T1000 (cell line): ENCODE measurements at regions not wholly inside any gene's neighbourhood (a gene's known extent, or its start where the extent isn't known, plus 50 kb on each side); places are given as distances from the start of the nearest gene placed in this dataset.
"Not testable (repeated sequence)": the region's sequence is repeated elsewhere in the genome, so short reads cannot be mapped to it uniquely, and the experiment has no call there.

ENCODE experiments used
- DNase-seq: peaks from one replicate; lab custom pipeline; 2025; ENCODE audit warnings: mixed read lengths; lab: John Stamatoyannopoulos, UW

DNA sequence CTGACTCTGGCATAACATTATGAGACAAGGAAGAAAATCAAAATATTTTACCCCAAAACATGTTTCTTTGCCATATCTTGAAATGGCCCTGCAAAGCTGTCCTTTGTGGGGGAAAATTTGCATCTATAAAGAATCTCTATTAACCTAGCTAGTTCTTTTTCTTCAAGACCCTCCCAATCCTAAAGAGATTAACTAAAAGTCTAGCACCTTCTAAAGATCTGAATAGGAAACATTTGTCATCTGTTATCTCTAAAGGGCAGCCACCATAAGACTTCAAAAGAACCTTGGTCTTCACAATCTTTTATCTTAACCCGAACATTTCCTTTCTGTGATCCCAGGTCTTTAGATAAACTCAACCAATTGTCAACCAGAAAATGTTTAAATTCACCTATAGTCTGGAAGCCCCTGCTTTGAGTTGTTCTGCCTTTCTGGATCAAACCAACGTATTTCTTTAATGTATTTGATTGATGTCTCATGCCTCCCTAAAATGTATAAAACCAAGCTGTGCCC is 196.9 kb upstream of the ARL4C start:
- DNase-seq = not testable (repeated sequence)

DNA sequence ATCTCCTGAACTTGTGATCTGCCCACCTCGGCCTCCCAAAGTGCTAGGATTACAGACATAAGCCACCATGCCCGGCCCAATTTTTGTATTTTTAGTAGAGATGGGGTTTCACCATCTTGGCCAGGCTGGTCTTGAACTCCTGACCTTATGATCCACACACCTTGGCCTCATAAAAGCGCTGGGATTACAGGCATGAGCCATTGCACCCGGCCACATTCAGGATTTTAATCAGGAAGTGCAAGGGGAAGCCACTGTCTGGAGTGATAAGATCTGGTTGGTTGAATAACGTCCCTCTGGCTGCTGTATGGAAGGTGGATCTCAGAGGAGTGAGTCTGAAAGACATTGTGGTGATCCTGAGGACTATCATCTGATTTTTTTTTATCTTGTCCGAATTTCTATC is 196.3 kb upstream of the ARL4C start:
- not testable (repeated sequence) for DNase-seq

DNA sequence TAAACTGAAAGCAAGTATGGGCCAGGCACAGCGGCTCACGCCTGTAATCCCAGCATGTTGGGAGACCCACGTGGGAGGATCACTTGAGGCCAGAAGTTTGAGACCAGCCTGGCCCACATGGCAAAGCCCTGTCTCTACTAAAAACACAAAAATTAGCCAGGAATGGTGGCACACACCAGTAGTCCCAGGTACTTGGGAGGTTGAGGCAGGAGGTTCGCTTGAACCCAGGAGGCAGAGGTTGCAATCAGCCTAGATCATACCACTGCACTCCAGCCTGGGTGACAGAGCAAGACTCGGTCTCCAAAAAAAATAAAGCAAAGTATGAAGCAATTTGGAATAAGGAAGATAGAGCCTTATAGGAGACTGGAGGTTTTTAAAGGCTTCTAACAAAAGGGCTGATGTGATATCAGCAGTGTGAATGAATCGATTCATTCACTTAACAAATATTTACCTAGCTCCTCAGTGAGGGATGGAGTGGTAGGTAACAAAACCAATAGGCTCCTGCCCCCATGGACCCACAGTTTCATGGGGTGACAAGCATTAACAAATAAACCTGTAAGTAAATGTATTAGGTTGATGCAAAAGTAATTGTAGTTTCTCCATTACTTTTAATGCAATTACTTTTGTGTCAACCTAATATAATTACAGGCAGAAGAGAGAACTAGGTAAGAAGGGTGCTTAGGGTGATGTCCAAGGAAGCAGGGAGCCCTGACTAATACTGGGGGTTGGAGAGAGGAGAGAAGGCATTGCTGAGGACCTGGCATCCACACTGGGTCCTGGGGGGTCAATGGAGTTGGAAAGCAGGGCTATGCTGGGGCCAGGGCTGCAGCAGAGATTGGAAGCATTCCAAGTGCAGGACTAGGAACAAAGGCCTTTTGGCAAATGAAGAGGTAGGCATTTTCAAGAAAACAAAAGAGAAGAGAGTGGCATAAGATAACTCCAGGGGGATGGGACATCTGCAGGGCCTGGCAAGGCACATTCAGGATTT is 195.4 kb upstream of the ARL4C start:
- no peak for DNase-seq

DNA sequence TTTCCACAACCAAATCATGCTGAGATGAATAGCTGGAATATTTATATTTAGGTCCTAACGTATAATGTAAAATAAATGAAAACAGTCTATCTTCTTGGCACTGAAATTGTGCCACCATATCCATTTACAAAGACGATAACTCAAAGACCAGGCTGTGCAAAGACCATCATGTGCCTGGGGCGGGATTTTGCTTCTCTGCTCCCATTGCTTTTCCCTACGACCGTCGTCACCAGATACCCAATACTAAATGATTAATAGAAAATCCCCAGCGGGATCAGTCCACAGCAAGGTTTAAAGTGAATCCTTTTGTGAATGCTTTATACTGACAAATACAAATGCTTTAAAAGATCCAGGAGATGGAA is 194.3 kb upstream of the ARL4C start:
- no peak for DNase-seq

DNA sequence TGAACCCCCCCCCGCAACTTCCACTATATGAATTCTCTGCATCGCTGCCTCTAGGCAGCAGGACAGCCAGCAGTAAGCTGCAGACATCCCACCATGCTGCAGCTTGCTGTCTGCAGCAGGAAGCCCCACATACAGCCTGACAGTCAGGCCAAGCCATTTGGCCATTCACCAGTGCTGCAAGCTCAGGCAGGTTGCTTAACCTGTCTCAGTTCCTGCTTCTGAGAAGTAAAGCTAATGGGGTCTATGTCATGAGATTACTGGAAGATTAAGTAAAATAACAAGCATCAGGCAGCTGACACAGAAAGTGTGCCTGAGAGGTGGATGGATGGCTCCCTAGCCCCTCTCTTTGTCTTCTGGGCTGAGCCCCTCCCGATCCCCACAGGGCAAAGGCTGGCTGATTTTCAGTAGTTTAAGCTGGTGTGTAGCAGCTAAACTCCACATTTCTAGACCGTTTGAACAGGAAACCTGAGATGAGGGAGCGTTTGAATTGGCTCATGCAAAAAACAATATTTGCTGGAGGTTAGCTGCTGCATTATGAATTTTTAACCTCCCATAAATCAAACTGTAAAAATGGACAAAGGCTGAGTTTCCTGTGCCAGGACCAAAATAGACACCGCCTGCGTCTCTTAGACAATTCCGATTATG is 193.8 kb upstream of the ARL4C start:
- DNase-seq = no peak

DNA sequence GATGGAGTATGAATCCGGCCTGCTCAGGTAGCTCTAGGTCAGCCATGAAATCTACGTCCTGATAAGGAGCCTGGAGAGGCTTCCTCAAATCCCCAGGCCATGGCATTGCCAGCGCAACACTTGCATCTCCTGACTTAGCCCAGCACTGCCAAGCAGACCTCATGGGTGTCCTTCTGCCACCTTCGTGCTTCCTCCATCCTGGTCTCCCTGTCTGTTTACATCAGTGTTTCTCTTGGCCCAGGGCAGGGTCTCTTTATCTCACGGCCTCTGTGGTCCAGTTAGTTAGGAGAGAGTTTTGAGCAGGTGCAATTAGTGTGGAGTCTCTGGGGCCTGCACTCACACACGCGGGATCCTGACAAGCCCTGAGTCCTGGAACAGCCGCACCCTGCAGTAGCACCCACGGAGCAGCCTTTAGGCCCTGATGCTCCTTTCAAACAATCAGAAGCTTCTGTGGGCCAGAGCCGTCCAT is 193.1 kb upstream of the ARL4C start:
- DNase-seq = no peak

DNA sequence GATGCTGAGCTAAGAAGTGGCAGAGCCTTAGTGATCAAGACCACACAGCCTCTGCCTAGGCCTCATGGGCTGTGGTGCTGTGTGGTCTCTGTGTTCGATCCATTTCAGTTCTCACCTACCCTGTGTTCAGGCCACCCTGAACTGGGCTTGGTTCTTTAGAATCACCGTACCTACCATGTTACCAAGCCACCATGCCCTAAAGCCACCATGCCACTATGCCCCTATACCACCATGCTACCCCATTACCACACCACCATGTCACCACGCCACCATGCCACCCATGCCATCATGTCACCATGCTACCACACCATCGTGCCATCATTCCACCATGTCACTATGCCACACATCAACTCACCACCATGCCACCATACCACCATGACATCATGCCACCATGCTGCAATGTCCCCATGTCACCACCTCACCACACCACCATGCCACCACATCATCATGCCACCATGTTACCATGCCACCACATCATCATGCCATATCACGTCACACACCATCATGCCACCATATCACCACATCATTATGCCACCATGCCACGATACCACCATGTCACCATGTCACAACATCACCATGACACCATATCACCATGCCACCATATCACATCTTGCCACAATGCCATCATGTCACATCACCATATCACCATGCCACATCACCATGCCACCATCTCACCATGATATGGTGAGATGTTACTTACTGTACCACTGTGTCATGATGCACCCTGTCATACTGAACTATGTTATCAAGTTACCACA is 191.0 kb upstream of the ARL4C start:
- DNase-seq = no peak

DNA sequence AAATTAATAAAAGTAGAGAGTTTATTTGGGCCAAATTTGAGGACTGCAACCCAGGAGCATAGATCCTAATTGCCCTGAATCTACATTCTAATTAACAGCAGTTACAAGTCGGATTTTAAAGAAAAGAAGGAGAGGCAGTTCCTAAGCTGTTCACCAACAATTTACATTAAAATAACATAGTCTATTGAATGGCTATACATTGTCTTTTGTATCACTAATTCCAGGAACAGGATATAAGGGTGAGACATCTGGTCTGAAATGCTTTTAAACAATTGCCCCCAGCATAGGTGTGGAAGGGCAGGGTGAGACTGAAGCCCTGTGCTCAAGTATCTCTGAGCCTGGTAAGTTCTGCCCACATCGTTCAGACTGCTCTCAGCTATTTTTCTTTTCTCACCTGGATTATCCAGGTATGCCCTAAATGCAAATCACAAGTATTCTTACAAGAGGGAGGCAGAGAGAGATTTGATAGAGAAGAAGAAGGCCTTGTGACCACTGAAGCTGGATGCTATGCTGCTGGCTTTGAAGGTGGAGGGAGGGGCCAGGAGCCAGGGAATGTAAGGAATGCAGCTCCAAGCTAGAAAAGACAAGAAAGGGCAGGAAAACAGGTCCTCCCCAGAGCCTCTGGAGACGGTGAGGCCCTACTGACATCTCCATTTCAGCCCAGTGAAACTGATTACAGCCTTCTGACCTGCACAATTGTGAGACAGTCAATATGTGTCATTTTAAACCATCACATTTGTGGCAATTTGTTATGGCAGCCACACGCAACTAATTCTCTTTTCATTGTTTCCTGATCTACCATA is 189.4 kb upstream of the ARL4C start:
- peak; percentile 12 for DNase-seq

DNA sequence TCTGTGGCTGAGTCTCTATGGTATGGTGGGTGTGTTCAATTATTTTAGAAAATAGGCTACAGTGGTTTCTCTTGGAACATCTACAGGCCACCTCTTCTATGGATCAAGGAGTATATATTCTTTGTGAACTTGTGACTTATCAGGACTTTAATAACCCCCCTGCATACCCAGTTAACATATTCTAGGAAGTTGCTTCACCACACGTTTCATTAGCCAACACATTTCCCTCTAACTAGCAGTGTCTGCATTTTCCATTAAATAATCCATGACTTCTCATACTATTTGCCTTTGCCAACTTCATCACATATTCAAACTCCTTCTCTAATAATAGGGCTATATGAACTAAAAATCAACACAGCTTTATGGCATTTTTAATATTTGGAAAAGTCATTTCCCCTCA is 187.6 kb upstream of the ARL4C start:
- DNase-seq = no peak

DNA sequence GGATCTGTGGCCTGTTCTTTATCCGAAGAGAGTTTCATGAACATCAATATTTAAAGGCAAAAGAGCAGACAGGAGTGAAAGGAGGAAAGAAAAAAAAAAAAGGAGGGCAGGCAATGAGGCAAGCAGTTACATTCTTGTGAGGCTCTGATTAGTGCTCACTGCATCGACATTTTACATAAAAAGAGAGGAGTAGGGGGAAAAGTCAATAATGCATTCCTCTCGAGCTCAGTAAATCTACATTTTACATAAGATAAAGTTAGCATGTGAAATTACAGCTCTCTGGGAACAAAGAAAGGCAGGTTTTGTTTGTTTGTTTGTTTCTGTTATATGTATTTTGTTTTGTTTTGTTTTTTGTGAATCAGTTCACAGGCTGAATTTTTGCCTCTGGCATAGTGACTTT is 187.1 kb upstream of the ARL4C start:
- no peak for DNase-seq

DNA sequence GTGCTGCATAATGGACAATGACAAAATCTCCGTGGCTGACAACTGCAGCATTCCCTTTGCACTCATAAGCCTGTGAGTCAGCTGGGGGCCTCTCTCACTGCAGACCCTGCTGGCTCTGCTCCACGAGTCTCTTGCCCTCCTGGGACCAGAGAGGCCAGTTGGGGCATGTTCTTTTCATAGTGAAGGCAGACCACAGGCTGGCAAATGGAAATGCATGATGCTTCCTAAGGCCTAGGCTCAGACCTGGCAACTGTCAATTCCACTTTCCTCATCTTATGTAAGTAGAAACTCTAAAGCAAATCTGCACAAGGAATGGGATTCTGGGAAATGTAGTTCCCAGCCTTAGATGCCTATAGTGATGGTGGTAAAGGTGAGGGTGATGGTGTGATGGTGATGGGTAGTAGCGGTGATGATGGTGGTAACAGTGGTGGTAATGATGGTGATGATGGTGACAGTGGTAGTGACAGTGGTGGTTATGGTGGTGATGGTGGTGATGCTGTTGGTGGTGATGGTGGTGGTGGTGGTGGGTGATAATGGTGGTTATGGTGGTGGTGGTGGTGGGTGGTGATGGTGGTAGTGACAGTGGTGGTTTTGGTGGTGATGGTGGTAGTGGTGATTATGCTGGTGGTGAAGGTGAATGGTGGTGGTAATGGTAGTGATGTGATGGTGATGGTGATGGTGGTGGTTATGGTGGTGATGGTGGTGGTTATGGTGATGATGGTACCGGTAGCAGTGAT is 185.8 kb upstream of the ARL4C start:
- DNase-seq = peak; percentile 56

DNA sequence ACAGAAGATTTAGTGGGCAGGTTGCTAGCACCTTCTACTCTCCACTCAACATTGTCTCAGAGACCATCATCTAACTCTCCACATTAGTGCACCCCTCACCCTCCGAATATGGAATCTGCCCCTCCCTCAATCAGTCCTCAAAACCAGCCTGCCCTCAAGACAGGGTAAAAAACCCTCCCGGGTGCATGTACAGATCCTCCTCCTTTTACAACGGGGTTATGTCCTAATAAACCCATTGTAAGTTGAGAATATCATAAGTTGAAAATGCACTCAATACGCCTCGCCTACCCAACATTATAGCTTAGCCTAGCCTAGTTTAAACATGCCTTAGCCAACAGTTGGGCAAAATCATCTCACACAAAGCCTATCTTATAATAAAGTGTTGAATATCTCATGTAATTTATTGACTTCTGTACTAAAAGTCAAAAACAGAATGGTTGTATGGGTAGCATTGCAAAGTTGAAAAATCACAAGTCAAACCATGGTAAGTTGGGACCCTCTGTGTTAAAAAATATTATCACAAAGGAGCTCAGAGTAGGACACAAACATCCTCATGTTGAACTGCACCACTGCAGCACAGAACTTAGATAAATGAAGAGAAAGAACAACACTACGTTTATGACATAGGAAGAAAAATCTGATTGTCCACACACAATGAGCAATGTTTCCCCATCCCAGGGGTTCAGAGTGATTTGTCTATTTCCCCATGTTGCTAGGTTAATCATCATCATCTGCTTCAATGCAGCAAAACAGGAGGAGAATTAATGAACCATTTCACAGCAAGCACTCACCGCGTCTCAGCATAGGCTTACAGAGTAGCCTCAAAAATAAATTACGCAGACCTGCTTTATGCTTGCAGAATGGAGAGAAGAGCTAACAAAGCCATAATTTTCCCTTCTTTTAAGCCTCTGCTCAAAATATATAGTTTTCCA is 184.1 kb upstream of the ARL4C start:
- DNase-seq = no peak

DNA sequence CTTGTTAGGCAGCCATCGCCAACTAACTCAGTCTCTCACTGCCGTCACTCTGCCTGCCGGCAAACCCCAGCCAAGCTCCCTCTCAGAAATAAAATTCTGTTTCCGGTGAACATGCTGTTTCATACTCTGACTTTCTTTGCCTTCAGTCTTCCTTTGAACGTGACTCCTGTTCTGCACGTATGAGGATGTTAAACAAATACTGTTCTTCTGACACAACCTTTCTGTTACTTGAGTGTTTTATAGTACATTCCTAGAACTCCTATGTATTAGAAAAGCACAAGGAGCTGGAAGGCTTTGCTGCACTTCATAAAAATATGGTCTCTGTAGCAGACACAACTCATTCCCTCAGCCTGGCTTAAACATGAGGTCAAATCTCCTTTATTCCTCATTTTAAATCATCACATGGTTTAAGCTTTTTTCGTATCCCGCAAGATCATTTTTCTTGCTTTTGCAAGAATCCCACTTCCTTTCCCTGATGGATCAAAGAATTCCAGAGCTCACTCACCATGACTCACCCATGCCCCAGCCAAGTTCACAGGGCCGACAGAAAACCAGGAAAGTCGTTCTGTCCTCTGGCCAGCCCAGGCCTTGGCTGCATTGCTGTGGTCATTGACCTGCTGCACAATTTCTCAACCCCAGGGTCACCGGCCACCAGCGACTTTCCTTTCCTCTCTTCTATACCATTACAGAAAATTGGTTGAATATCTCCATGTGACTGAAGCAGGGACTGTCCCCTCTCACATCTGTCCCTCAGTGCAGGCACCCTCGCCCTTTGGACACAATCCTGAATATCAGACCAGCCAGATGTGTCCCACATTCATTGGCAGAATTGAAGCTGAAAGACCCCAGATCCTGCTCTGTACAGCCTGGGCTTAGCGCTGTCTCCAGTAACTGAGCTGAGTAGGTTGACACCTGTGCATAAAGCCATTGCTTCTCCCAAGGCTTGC is 183.1 kb upstream of the ARL4C start:
- DNase-seq = peak; percentile 47

DNA sequence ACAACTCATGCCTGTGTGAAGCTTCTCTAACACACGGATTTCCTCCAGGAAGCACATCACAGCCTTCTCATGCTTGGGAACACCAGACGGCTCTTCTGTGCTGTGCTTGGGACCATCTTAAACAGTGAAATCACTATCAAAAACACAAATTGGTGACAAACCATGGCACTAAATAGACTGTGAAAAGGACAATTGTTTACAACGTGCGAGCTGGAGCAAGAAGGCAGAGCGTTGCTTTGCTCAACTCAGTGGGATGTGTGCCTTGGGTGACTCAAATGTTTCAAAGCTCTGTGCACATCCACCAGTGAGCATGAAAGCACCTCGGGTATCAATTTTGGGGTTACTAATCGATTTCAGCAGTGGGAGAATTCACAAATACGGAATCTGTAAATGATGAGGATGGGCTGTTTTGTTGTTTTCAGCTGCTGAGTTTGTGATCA is 182.4 kb upstream of the ARL4C start:
- DNase-seq = no peak

DNA sequence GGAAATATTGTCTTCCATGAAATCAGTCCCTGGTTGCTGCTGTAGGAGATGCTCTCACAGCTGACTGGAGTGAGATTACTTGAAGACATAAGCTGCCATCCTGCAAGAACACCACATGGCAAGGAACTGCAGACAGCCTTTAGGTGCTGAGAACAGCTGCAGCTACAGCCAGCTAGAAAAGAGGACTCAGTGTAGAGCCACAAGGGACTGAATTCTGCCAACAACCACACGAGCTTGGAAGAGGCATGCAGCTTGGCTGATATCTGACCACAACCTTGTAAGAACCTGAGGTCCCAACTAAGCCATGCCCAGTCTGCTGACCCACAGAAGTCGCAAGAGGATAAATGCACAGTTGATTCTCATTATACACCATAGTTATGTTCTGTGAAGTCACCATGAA is 181.8 kb upstream of the ARL4C start:
- DNase-seq = no peak

DNA sequence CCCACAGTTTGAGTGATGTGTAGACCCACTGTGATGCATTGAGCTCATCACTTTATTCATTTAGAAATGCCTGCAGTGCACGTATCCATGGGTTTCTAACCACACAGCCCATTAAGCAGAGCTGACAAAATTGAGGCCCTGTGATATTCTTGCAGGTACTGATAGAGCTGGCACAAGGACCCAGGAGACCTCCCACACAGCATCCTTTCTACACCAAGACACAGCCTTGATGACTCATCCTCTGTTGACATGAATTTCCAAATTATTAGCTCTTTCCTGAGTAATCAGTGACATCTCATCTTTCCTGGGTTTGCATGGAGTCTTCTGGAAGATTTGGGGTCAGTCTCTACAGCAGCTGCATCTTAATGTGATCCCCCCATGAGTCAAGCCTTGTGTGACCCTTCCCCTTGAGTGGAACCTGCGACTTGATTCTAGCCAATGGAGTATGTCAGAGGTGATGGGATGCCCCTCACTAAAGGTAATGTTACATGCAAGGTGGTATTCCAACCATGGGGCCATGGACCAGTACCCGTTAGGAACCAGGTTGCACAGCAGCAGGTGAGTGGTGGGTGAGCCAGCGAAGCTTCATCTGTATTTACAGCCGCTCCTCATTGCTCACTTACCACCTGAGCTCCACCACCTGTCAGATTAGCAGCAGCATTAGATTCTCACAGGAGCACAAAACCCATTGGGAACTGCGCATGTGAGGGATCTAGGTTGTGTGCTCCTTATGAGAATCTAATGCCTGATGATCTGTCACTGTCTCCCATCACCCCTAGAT is 181.1 kb upstream of the ARL4C start:
- DNase-seq = no peak

DNA sequence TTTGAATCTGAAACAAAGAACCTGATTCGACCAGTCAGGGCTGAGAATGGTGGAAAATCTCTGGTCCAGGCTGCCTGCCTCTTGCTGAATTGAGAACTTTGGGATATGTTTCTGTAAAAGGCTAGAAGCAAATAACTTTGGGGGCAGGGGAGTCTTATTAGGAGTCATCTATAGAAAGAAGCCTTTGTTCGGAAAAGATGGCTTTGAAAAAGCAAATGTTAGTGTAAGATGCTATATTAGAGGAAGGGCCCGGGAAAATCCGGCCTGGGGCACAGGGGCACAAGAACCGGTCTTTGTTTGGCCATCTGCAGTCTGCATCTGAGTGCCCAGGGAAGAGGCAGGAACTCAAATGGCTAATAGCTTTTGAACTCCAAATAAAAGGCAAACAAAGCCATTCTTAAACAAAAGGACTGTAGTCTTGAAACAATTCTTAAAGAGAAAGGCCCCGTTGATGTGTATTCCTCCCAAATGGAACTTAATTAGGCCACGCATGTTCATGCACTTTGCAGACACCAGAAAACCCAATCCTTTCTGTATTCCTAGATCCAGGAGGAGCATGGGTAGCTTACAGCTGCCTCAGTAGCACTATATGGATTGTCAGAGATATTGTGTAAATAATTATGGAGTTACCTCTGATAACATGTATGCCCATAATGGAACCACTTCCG is 180.0 kb upstream of the ARL4C start:
- DNase-seq = no peak
